ENCODE measurements at regions not wholly inside any gene's neighbourhood (a gene's known extent, or its start where the extent isn't known, plus 50 kb on each side); places are given as distances from the start of the nearest gene placed in this dataset.

DNA sequence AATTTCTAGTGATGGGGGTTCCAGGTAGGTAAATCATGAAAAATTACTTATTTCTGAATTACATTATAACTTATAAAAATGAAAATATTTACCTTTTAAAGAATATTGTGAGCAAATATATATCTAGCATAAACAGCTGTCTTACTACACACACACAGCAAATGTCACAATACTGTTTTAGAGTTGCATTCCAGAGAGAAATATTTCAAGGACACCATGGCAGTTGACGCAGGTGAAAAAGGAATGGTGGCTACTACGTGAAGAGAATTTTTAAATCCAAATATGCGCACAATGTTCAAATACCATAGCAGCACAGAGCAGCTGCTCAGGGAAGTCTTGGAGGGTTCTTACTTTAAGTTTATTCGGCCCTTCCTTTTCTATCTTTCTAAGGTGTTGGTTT, 356.2 kb downstream of the CGGBP1 start:
- TF ChIP-seq, protein P1, sequence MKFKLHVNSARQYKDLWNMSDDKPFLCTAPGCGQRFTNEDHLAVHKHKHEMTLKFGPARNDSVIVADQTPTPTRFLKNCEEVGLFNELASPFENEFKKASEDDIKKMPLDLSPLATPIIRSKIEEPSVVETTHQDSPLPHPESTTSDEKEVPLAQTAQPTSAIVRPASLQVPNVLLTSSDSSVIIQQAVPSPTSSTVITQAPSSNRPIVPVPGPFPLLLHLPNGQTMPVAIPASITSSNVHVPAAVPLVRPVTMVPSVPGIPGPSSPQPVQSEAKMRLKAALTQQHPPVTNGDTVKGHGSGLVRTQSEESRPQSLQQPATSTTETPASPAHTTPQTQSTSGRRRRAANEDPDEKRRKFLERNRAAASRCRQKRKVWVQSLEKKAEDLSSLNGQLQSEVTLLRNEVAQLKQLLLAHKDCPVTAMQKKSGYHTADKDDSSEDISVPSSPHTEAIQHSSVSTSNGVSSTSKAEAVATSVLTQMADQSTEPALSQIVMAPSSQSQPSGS (tag by site-specific recombination; IDR thresholded peaks at IDR 0.05; ENCODE audit: low read depth): no peak
- TF ChIP-seq, protein P2, sequence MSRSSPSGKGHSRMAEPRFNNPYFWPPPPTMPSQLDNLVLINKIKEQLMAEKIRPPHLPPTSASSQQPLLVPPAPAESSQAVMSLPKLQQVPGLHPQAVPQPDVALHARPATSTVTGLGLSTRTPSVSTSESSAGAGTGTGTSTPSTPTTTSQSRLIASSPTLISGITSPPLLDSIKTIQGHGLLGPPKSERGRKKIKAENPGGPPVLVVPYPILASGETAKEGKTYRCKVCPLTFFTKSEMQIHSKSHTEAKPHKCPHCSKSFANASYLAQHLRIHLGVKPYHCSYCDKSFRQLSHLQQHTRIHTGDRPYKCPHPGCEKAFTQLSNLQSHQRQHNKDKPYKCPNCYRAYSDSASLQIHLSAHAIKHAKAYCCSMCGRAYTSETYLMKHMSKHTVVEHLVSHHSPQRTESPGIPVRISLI (tag by site-specific recombination; IDR thresholded peaks at IDR 0.05): no peak
- TF ChIP-seq, protein P3, sequence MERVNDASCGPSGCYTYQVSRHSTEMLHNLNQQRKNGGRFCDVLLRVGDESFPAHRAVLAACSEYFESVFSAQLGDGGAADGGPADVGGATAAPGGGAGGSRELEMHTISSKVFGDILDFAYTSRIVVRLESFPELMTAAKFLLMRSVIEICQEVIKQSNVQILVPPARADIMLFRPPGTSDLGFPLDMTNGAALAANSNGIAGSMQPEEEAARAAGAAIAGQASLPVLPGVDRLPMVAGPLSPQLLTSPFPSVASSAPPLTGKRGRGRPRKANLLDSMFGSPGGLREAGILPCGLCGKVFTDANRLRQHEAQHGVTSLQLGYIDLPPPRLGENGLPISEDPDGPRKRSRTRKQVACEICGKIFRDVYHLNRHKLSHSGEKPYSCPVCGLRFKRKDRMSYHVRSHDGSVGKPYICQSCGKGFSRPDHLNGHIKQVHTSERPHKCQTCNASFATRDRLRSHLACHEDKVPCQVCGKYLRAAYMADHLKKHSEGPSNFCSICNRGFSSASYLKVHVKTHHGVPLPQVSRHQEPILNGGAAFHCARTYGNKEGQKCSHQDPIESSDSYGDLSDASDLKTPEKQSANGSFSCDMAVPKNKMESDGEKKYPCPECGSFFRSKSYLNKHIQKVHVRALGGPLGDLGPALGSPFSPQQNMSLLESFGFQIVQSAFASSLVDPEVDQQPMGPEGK (tag by site-specific recombination; IDR thresholded peaks at IDR 0.05): no peak
- TF ChIP-seq ZNF571 (tag by site-specific recombination; IDR thresholded peaks at IDR 0.05) (no peak), ZNF558 (tag by site-specific recombination; IDR thresholded peaks at IDR 0.05) (no peak), ZNF239 (tag by site-specific recombination; IDR thresholded peaks at IDR 0.05) (no peak)
- TF ChIP-seq, protein P4, sequence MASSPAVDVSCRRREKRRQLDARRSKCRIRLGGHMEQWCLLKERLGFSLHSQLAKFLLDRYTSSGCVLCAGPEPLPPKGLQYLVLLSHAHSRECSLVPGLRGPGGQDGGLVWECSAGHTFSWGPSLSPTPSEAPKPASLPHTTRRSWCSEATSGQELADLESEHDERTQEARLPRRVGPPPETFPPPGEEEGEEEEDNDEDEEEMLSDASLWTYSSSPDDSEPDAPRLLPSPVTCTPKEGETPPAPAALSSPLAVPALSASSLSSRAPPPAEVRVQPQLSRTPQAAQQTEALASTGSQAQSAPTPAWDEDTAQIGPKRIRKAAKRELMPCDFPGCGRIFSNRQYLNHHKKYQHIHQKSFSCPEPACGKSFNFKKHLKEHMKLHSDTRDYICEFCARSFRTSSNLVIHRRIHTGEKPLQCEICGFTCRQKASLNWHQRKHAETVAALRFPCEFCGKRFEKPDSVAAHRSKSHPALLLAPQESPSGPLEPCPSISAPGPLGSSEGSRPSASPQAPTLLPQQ (tag by site-specific recombination; IDR thresholded peaks at IDR 0.05): no peak
- TF ChIP-seq, protein P5, sequence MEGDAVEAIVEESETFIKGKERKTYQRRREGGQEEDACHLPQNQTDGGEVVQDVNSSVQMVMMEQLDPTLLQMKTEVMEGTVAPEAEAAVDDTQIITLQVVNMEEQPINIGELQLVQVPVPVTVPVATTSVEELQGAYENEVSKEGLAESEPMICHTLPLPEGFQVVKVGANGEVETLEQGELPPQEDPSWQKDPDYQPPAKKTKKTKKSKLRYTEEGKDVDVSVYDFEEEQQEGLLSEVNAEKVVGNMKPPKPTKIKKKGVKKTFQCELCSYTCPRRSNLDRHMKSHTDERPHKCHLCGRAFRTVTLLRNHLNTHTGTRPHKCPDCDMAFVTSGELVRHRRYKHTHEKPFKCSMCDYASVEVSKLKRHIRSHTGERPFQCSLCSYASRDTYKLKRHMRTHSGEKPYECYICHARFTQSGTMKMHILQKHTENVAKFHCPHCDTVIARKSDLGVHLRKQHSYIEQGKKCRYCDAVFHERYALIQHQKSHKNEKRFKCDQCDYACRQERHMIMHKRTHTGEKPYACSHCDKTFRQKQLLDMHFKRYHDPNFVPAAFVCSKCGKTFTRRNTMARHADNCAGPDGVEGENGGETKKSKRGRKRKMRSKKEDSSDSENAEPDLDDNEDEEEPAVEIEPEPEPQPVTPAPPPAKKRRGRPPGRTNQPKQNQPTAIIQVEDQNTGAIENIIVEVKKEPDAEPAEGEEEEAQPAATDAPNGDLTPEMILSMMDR (tag by site-specific recombination; IDR thresholded peaks at IDR 0.05): no peak
- TF ChIP-seq, protein P6, sequence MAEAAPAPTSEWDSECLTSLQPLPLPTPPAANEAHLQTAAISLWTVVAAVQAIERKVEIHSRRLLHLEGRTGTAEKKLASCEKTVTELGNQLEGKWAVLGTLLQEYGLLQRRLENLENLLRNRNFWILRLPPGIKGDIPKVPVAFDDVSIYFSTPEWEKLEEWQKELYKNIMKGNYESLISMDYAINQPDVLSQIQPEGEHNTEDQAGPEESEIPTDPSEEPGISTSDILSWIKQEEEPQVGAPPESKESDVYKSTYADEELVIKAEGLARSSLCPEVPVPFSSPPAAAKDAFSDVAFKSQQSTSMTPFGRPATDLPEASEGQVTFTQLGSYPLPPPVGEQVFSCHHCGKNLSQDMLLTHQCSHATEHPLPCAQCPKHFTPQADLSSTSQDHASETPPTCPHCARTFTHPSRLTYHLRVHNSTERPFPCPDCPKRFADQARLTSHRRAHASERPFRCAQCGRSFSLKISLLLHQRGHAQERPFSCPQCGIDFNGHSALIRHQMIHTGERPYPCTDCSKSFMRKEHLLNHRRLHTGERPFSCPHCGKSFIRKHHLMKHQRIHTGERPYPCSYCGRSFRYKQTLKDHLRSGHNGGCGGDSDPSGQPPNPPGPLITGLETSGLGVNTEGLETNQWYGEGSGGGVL (tag by site-specific recombination; IDR thresholded peaks at IDR 0.05): no peak

Data from HEK293 (cell line).